H1 (cell line): ENCODE measurements at regions not wholly inside any gene's neighbourhood (a gene's known extent, or its start where the extent isn't known, plus 50 kb on each side); places are given as distances from the start of the nearest gene placed in this dataset.

Experiments
- CTCF ChIA-PET: fragments of 300-600 bp; sonication (Branson Sonifier 250); formaldehyde crosslinking; loops from one replicate; lab custom pipeline; 2021; ENCODE audit not compliant: partially characterized antibody; lab: Charles Lee
- POLR2A ChIA-PET: fragments of 300-600 bp; sonication (Branson Sonifier 250); formaldehyde crosslinking; loops from one replicate; lab custom pipeline; 2021; ENCODE audit warnings: inconsistent platforms; ENCODE audit not compliant: partially characterized antibody; lab: Charles Lee
- DNase-seq, 2 experiments: peaks; one replicate each; pipeline versions ENCODE4 v3.0.0 to v3.0.0-alpha.2; 2010 to 2022; ENCODE audit warnings: low spot score in 2 of 2, low read depth in 1 of 2, mixed read lengths in 1 of 2
- FAIRE-seq: peaks from 2 replicates; lab custom pipeline; 2011; peaks lifted over from hg19 to GRCh38; lab: Jason Lieb, UNC
- H2AFZ ChIP-seq: 2 replicates; pipeline ENCODE4 v1.8.1; 2012; ENCODE audit warnings: low read length, inconsistent platforms
- H2AK5ac ChIP-seq: 2 replicates; pipeline ENCODE4 v1.6.1; 2013; ENCODE audit warnings: low read depth, low read length
- H2BK120ac ChIP-seq: replicated peaks from 2 replicates; pipeline ENCODE3; 2013; ENCODE audit warnings: low read depth, low read length, inconsistent platforms
- H2BK12ac ChIP-seq: 2 replicates; pipeline ENCODE4 v1.6.1; 2013; ENCODE audit warnings: low read depth, low read length
- H2BK15ac ChIP-seq: 2 replicates; pipeline ENCODE4 v1.6.1; 2013; ENCODE audit warnings: low read length
- H2BK20ac ChIP-seq: 2 replicates; pipeline ENCODE4 v1.6.1; 2013; ENCODE audit warnings: low read length
- H2BK5ac ChIP-seq: 2 replicates; pipeline ENCODE4 v1.6.1; 2013; ENCODE audit warnings: low read depth, low read length
- H3K14ac ChIP-seq: 2 replicates; pipeline ENCODE4 v1.6.1; 2013; ENCODE audit warnings: inconsistent platforms; ENCODE audit not compliant: insufficient read length
- H3K18ac ChIP-seq: 2 replicates; pipeline ENCODE4 v1.6.1; 2013; ENCODE audit warnings: low read length; ENCODE audit errors: extremely low read depth
- H3K23ac ChIP-seq: 2 replicates; pipeline ENCODE4 v1.6.1; 2013; ENCODE audit warnings: inconsistent platforms; ENCODE audit not compliant: insufficient read length
- H3K23me2 ChIP-seq: 2 replicates; pipeline ENCODE4 v1.6.1; 2013; ENCODE audit warnings: low read depth, low read length
- H3K27ac ChIP-seq: 2 replicates; pipeline ENCODE4 v1.6.1; 2011; ENCODE audit warnings: low read depth, low read length, inconsistent platforms
- H3K27me3 ChIP-seq, 4 experiments: replicated peaks in 1 of 4; 1 replicate in 1 of 4; 2 replicates in 3 of 4; pipeline versions ENCODE4 v1.6.1 to v1.8.1; 2011 to 2013; ENCODE audit warnings: low read length in 3 of 4, mild to moderate bottlenecking in 3 of 4, inconsistent platforms in 2 of 4, mixed read lengths in 2 of 4, moderate library complexity in 1 of 4; ENCODE audit not compliant: control insufficient read depth in 3 of 4, insufficient read depth in 3 of 4; ENCODE audit errors: extremely low read depth in 1 of 4
- H3K36me3 ChIP-seq, 4 experiments: 2 replicates each; pipeline versions ENCODE4 v1.6.1 to v1.8.1; 2011 to 2013; ENCODE audit warnings: mild to moderate bottlenecking in 4 of 4, low read length in 3 of 4, moderate library complexity in 2 of 4, control low read depth in 1 of 4, inconsistent platforms in 1 of 4; ENCODE audit not compliant: insufficient read depth in 4 of 4, control insufficient read depth in 2 of 4
- H3K4ac ChIP-seq: replicated peaks from 2 replicates; pipeline ENCODE3; 2013; ENCODE audit warnings: low read length, low read depth, mixed read lengths, inconsistent platforms; ENCODE audit not compliant: insufficient read length
- H3K4me1 ChIP-seq, 4 experiments: replicated peaks in 1 of 4; 1 replicate in 1 of 4; 2 replicates in 3 of 4; pipeline versions ENCODE4 v1.6.1 to v1.8.1; 2011 to 2013; ENCODE audit warnings: low read length in 3 of 4, inconsistent platforms in 2 of 4, mixed read lengths in 1 of 4; ENCODE audit not compliant: insufficient read depth in 4 of 4, control insufficient read depth in 3 of 4
- H3K4me2 ChIP-seq, 2 experiments: 2 replicates each; pipeline versions ENCODE4 v1.6.1 to v1.8.1; 2011 to 2013; ENCODE audit warnings: low read depth in 2 of 2, low read length in 2 of 2, control low read depth in 1 of 2, inconsistent platforms in 1 of 2, mild to moderate bottlenecking in 1 of 2; ENCODE audit not compliant: insufficient read depth in 1 of 2
- H3K4me3 ChIP-seq, 4 experiments: fragments of 200-600, 300-600 bp in 1 of 4; sonication (generic), shearing (Covaris generic), sonication (Bioruptor Twin) in 1 of 4; 2 replicates each; pipeline versions ENCODE4 v1.5.1 to v1.8.1; 2011 to 2016; ENCODE audit warnings: low read length in 4 of 4, low read depth in 3 of 4, control low read depth in 2 of 4, inconsistent platforms in 2 of 4, mild to moderate bottlenecking in 2 of 4, mixed read lengths in 1 of 4, moderate library complexity in 1 of 4; ENCODE audit not compliant: insufficient read depth in 2 of 4; ENCODE audit errors: extremely low read depth in 1 of 4
- H3K56ac ChIP-seq: replicated peaks from 2 replicates; pipeline ENCODE3; 2013; ENCODE audit warnings: low read depth, mild to moderate bottlenecking, mixed read lengths, low read length, inconsistent platforms; ENCODE audit not compliant: insufficient read length
- H3K79me1 ChIP-seq: 2 replicates; pipeline ENCODE4 v1.6.1; 2013; ENCODE audit warnings: low read depth, low read length, control low read depth
- H3K79me2 ChIP-seq, 2 experiments: 2 replicates each; pipeline versions ENCODE4 v1.6.1 to v1.8.1; 2012 to 2013; ENCODE audit warnings: low read length in 2 of 2, mild to moderate bottlenecking in 2 of 2, inconsistent platforms in 1 of 2; ENCODE audit not compliant: insufficient read depth in 2 of 2, control insufficient read depth in 1 of 2
- H3K9ac ChIP-seq, 4 experiments: replicated peaks in 1 of 4; 1 replicate in 1 of 4; 2 replicates in 3 of 4; pipeline versions ENCODE4 v1.6.1 to v1.8.1; 2011 to 2013; ENCODE audit warnings: low read depth in 3 of 4, low read length in 3 of 4, control low read depth in 2 of 4, mild to moderate bottlenecking in 2 of 4, moderate library complexity in 2 of 4, inconsistent platforms in 1 of 4; ENCODE audit errors: extremely low read depth in 1 of 4
- H3K9me3 ChIP-seq, 2 experiments: 2 replicates each; pipeline versions ENCODE4 v1.6.1 to v1.8.1; 2012 to 2013; ENCODE audit warnings: mild to moderate bottlenecking in 2 of 2, moderate library complexity in 2 of 2, control low read depth in 1 of 2, inconsistent platforms in 1 of 2, low read depth in 1 of 2, low read length in 1 of 2, mixed read lengths in 1 of 2; ENCODE audit not compliant: insufficient read depth in 2 of 2
- H4K20me1 ChIP-seq, 2 experiments: replicated peaks in 1 of 2; 2 replicates each; pipeline versions ENCODE3 to v1.8.1; 2011 to 2013; ENCODE audit warnings: inconsistent platforms in 2 of 2, low read length in 2 of 2, mild to moderate bottlenecking in 1 of 2; ENCODE audit not compliant: insufficient read depth in 2 of 2, control insufficient read depth in 1 of 2
- H4K5ac ChIP-seq: 2 replicates; pipeline ENCODE4 v1.6.1; 2013; ENCODE audit warnings: low read length, low read depth, mixed read lengths, inconsistent platforms; ENCODE audit not compliant: insufficient read length
- H4K8ac ChIP-seq: 2 replicates; pipeline ENCODE4 v1.8.0; 2013; ENCODE audit warnings: mild to moderate bottlenecking, moderate library complexity, low read length, inconsistent platforms; ENCODE audit not compliant: insufficient read depth; ENCODE audit errors: extremely low read depth
- H4K91ac ChIP-seq: replicated peaks from 2 replicates; pipeline ENCODE3; 2013; ENCODE audit warnings: low read length, mixed read lengths, inconsistent platforms; ENCODE audit not compliant: insufficient read length
- ASH2L ChIP-seq: fragments of 200-600, 300-600 bp; sonication (generic); IDR thresholded peaks from one replicate; pipeline ENCODE4 v1.7.1; 2017; ENCODE audit warnings: low read length
- EGR1 ChIP-seq: IDR thresholded peaks from 2 replicates; pipeline ENCODE4 v1.6.1; 2011; ENCODE audit warnings: low read depth, low read length, borderline replicate concordance
- EP300 ChIP-seq, 2 experiments: IDR thresholded peaks; 1 replicate in 1 of 2; 2 replicates in 1 of 2; pipeline ENCODE4 v1.6.1; 2011 to 2012; ENCODE audit warnings: low read depth in 2 of 2, low read length in 2 of 2, mild to moderate bottlenecking in 2 of 2, borderline replicate concordance in 1 of 2, inconsistent platforms in 1 of 2, moderate library complexity in 1 of 2
- POLR2A ChIP-seq, 2 experiments: IDR thresholded peaks; 1 replicate in 1 of 2; 2 replicates in 1 of 2; pipeline ENCODE4 v1.6.1; 2011; ENCODE audit warnings: low read depth in 2 of 2, low read length in 2 of 2, mild to moderate bottlenecking in 2 of 2; ENCODE audit errors: control extremely low read depth in 1 of 2
- RBBP5 ChIP-seq: IDR thresholded peaks from 2 replicates; pipeline ENCODE4 v1.7.1; 2012; ENCODE audit warnings: low read depth, mild to moderate bottlenecking, inconsistent platforms, low read length, moderate library complexity, borderline replicate concordance
- SP1 ChIP-seq: IDR thresholded peaks from 2 replicates; pipeline ENCODE4 v1.6.1; 2011; ENCODE audit warnings: low read depth, low read length
- SP4 ChIP-seq: IDR thresholded peaks from 2 replicates; pipeline ENCODE4 v1.6.1; 2012; ENCODE audit warnings: low read length, inconsistent platforms
- WGBS, 2 experiments: shearing (Covaris generic) in 1 of 2; methylation state at CpG; one replicate each; pipeline versions ENCODE4 v1.1.6 to v1.1.7; 2013 to 2015; ENCODE audit warnings: low lambda C conversion rate in 2 of 2, mixed read lengths in 2 of 2, inconsistent platforms in 1 of 2, low coverage in 1 of 2, missing lambda C conversion rate in 1 of 2; ENCODE audit not compliant: insufficient replicate concordance in 2 of 2, insufficient coverage in 1 of 2, insufficient read length in 1 of 2; ENCODE audit errors: extremely low coverage in 1 of 2, missing lambda C conversion rate in 1 of 2; 5-methylcytosine and 5-hydroxymethylcytosine counted together
- TF ChIP-seq, protein P1 (sequence below), 3 experiments: IDR thresholded peaks; 1 replicate in 2 of 3; 2 replicates in 1 of 3; pipeline versions ENCODE4 v1.5.1 to v1.6.1; 2011; ENCODE audit warnings: low read length in 3 of 3, mild to moderate bottlenecking in 3 of 3, inconsistent platforms in 2 of 3, low read depth in 1 of 3, moderate library complexity in 1 of 3; ENCODE audit not compliant: insufficient read depth in 1 of 3; ENCODE audit errors: control extremely low read depth in 1 of 3

DNA sequence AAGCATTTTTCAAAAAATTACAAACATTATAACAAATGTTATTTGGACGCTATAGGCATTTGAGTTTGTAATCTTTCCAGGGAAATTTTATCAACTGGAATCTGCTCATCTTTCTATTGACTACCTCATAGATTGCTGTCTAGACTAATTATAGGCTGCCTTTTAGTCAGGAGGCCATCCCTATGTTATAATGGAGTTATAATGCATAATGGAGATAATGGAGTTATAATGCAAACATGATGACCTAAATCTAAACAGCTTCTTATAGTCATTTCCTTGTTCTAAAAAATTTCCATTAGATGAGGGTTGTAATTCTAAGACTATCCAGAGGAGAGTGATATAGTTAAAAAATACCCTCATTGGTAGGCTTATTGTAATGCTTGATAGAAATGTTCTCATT, 226.4 kb downstream of the SI start:
- Histone ChIP-seq H3K14ac (no peak overlapping the region), H3K27ac (no peak overlapping the region), H3K9me3 (no peaks in the 10 kb centered on the region), H2BK5ac (no peak overlapping the region), H3K23me2 (no peaks in the 10 kb centered on the region), H2BK12ac (no peak overlapping the region), H3K56ac (no peak overlapping the region), H3K4me3 (no peak overlapping the region), H2BK120ac (no peak overlapping the region), H3K36me3 (no peaks in the 10 kb centered on the region), H3K23ac (no peak overlapping the region), H2BK15ac (no peak overlapping the region), H4K5ac (no peak overlapping the region), H4K91ac (no peak overlapping the region), H3K79me2 (no peaks in the 10 kb centered on the region), H3K27me3 (no peaks in the 10 kb centered on the region), H2AFZ (no peak overlapping the region), H3K4me1 (peaks cover 4 to 11% (median 5%) of the 10 kb centered on the region in 4 experiments; a peak in 6 of 7 replicates), H2BK20ac (no peak overlapping the region), H2AK5ac (no peak overlapping the region), H4K8ac (no peak overlapping the region), H4K20me1 (no peaks in the 10 kb centered on the region), H3K18ac (no peak overlapping the region), H3K9ac (no peak overlapping the region), H3K4ac (no peak overlapping the region), H3K4me2 (no peak overlapping the region; a peak in 1 of 4 replicates), H3K79me1 (no peaks in the 10 kb centered on the region)
- no peak for DNase-seq
- WGBS, 2 experiments = 68% methylated on average over 1 of the region's 1 CpG; no CpG with 5 or more reads in 1 of the 2 experiments
- ChIA-PET POLR2A (no interaction called here), CTCF (interaction anchor here (0.6 to 0.7 kb wide), 2 partner anchors 10 to 1745 kb away, joined by 3 read pairs; no protein-coding TSS in a partner anchor)
- FAIRE-seq = no peak
- no peak for TF ChIP-seq SP1
- TF ChIP-seq RBBP5 = no peak
- TF ChIP-seq ASH2L = no peak
- no peak for TF ChIP-seq SP4
- no peak for TF ChIP-seq EGR1
- TF ChIP-seq POLR2A (IDR thresholded peaks at IDR 0.05; ENCODE audit: control extremely low read depth in 1 of 2, low read depth in 2 of 2, low read length in 2 of 2) = no peak
- TF ChIP-seq, protein P1, sequence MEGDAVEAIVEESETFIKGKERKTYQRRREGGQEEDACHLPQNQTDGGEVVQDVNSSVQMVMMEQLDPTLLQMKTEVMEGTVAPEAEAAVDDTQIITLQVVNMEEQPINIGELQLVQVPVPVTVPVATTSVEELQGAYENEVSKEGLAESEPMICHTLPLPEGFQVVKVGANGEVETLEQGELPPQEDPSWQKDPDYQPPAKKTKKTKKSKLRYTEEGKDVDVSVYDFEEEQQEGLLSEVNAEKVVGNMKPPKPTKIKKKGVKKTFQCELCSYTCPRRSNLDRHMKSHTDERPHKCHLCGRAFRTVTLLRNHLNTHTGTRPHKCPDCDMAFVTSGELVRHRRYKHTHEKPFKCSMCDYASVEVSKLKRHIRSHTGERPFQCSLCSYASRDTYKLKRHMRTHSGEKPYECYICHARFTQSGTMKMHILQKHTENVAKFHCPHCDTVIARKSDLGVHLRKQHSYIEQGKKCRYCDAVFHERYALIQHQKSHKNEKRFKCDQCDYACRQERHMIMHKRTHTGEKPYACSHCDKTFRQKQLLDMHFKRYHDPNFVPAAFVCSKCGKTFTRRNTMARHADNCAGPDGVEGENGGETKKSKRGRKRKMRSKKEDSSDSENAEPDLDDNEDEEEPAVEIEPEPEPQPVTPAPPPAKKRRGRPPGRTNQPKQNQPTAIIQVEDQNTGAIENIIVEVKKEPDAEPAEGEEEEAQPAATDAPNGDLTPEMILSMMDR (IDR thresholded peaks at IDR 0.05; ENCODE audit: control extremely low read depth in 1 of 3, insufficient read depth in 1 of 3, low read depth in 1 of 3, low read length in 3 of 3) = no peak
- TF ChIP-seq EP300 (IDR thresholded peaks at IDR 0.05; ENCODE audit: borderline replicate concordance in 1 of 2, low read depth in 2 of 2, low read length in 2 of 2) = no peak
